NCI-H1092 treated with DMSO at 0.1 percent for 48 hours (cell line): ENCODE measurements at regions not wholly inside any gene's neighbourhood (a gene's known extent, or its start where the extent isn't known, plus 50 kb on each side); places are given as distances from the start of the nearest gene placed in this dataset.

Experiments used
- DNase-seq: peaks from one replicate; lab custom pipeline; 2025; lab: John Stamatoyannopoulos, UW

DNA sequence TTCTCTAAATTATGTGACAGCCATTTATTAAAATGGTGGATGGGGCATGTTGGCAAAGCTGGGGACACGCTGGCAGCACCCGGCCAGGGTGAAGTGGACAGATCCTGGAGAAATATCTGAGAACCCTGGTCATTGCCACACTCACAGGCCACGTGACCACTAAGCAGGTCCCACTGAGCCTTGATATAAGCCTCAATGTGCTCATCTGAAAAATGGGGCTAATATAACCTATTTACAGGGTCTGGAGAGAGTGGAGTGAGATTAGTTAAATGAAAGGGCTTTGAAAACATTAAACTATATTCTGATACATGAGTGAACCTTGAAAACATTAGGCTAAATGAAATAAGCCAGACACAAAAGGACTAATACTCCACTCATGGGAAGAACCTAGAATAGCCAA is 108.9 kb downstream of the RBFOX3 start:
- DNase-seq: no peak

- DNase-seq: no peak
Measured at GRCh38 chr17:79500745-79501618, 109.9 kb downstream of the RBFOX3 start.

DNA sequence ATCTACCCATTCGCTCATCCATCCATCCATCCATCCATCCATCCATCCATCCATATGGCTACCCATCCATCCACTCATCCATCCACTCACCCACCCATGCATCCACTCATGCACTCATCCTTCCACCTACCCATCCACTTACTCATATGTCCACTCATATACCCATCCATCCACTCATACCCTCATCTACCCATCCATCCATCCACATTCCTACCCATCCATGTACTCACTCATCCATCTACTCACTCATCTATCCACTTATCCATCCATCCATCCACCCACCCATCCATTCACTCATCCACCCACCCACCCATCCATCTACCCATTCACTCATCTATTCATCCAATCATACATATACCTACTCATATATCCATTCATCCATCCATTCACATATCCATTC is 112.0 kb downstream of the RBFOX3 start:
- no peak for DNase-seq

DNA sequence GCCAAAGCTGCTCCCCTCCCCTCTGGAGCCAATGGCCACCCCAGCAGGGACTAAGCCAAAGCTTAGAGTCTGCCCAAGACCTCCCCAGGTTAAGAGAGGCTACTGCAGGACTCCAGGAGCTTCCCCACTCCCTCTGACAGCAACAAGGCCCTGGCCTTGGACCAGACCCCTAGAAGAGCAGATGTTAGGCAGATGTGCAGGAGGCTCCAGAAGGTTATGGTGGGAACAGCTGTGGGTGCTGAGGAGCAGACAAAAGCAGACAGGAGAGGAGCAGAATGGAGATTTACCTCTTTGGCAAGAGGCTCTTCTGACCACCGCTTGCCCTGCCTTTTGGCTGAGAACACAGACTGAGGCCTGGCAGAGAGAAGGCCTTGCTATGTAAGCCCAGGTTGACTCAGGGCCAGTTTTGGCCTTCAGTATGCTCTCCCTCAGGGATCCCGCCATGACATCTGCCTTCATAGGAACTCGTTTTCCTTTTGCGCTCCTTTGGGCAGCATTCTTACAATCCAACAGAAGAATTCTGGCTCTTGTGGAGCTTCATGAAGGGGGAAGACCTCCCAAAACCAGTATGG is 113.0 kb downstream of the RBFOX3 start:
- no peak for DNase-seq

DNA sequence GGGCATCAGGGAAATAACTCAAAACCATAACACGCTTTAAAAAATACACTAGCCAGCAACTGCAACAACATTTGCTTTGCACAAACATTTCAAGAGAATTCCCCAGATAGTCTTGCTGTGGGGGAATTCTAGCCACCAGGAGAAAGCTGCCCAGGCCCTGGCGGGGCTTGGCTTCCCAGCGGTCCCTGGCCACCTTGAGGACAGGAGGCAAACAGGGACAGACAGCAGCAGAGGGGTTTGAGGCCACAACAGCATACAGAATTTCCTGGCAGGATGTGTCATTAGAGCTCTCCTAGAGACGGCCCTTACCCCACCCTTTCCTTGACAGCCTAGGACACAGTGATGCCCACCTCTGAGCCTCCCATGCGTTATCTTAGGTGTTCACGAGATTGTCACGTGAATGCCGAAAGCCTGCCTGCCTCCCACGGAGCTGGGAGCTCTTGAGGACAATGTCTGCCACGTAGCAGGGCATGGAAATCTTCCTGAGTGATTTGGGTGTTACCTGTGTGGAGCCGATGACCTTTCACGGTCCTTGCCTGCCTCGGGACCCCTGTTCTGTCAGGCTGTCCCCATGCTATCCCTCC is 114.3 kb downstream of the RBFOX3 start:
- no peak for DNase-seq

- no peak for DNase-seq
Measured at GRCh38 chr17:79495665-79496064, 115.2 kb downstream of the RBFOX3 start.

GRCh38 chr17:79491006-79491405 is 119.8 kb downstream of the RBFOX3 start:
- no peak for DNase-seq

DNA sequence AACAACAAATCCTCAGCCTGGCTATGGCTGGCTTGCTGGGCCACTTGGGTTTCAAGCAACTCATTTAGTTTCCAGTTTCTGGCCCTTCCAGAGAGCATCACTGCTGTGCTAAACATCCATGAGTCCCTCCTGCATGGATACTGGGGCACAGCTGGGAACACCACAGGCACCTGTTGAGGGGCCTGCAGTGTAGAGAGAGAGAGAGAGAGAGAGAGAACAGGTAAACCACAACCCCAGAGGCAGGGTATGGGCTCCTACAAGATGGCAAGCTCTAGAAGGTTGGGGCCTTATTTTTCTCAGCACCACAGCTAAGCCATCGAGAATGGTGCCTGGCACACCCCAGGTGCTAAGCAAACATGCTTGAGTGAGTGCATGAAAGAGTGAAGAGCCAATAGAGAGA is 120.3 kb downstream of the RBFOX3 start:
- no peak for DNase-seq

GRCh38 chr17:79487149-79487548 is 123.7 kb downstream of the RBFOX3 start:
- DNase-seq: no peak

DNA sequence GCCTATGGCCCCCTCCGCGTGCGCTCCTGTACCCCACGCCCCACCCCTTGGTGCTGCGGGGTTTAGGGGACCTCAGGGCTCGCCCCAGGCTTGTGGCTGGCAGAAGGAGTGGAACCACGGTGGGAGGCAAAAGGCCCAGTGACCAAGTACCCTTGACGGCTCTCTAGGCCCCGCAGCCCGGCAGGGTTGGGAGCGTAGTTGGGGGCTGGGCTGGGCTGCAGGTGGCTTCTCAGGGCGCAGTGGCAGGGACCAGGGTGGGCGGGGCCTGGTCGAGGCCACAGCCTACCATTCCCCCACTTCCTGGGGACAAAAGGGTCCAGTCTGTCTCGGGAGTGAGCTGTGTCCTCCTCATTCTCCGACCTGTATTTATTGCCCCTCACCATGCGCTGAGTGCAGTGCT is 124.9 kb downstream of the RBFOX3 start:
- no peak for DNase-seq

DNA sequence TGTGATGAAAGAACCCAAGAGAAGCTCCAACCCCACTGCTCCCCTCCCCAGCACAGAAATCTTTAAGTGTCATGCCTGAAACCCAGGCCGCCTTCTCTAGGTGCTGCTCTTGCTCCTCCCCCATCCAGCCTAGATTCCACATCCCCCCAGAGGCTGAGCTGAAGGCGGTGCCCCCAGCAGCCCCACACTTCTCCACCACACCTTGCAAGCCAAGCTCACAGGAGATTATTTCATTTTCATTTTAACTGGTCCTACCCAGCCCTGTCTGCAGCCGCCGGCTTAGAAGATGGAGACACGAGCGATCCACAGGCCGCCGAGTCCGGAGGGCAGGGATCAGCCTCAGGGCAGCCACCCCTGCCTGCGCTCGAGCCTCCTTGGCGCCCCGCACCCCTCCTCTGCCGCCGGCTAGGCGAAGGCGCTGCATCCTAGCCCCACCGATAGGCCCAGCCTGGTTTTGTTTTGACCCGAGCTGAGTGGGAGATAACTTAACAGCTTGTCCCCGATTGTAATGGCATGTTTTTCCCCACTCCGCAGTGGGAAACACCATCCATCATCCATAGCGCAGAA is 125.3 kb downstream of the RBFOX3 start:
- no peak for DNase-seq

DNA sequence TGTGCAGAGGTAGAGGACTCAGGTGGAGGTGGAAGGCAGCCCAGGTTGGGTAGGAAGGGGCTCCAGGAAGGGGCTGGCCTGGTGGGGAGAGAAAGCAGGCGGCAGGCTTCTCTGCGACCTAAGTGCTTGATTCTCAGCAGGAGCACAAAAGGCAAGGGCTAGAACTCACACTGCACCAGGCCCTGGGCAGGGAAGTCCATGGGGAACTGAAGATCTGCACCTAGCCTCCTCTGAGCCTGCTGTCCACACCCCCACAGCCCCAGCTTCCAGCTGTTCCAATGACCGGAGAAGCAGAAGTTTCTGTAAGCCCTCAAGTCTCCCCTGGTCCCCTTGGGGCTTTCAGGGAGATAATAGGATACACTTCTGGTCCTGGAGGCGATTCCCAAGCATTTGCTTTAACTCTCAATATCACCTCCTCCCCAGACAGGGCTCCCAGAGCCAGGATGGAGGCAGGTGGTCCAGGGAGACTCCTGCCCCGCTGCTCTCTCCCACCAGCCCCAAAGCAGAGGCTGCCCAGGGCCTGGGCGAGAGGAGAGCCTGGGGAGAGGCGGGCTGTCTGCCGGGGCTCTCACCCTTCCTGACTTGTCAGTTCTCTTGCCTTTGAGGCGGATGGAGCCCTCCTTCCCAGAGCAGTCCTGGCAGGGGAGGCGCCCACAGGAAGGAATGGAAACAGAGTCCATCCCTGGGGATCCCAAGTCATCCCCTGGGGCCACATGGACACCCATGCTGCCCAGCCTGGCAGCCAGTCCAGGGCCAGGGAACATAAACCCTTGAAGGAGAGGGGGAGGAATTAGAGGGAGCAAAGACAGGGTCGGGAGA is 126.0 kb downstream of the RBFOX3 start:
- DNase-seq: no peak

- no peak for DNase-seq
Measured at GRCh38 chr17:79483842-79484241, 127.0 kb downstream of the RBFOX3 start.

DNA sequence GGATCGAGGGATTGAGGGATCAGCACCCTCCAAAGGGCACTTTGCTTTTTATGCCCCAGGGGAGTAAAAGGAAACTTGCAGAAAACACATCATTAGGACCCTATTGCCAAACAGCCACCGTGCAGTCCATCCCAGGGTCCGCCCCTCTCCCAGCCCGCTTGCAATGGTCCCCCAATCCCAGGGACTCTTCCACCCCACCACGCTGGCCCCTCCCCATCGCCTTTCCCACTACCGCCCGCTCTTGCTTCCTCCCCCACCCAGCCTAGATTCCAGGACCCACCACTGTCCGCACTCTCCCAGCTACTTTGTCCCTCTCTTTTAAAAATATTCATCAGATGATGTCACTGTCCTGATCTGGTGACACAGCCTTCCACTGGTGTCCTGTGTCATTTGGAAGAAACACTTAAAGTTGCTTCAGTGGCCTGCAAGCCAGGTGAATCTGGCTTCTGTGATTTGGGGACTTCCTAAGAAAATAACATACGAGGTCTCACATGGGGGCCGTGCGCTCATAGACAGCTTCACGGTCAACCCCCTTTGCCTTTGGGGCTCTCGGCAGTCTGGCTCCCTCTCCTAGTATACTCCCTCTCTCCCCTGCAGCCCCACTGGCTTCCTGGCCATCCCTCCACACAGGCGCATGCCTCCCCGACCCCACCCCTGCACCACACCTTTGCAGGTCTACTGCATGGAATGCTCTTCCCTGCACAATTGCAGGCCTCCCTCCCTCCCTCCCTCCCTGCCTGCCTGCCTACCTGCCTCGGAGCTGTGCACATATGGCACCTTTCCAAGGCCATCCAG is 127.9 kb downstream of the RBFOX3 start:
- DNase-seq: no peak

DNA sequence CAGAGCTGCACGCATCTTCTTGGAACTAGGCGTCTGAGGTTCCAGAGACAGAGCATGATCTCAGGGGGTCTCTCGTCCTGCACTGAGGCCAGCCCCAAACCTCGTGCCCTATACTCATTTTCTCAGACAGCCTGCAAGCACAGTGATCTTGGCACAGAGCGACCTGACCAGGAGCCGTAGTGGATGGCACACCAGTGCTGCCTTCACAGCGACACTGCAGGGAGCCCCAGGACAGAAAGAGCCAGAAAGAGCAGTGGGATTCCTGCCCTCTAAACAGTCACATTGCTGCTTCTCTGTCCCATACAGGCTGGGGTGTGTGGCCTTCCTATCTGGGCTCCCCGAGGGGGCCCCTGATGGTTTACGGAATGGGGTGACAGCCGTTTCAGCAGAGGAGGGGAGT is 131.0 kb downstream of the RBFOX3 start:
- no peak for DNase-seq

DNA sequence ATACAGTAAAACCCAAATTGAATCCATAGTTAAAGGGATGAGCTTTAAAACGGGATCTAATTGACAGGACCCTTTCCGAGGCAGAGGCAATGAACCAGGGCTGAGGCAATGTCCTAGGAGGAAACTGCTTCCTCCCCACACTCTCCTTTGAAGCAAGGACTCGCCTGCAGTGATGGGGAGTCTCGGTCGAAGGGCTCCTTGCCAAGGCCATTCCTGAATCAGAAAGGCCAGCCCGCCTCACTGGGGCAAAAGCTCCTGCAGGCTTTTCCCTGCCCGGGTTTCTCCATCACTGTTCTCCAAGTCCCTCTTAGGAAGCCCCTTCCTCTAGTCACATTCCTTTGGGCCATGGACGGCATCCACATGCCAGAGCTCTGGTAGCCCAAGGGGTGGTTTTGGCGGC is 132.0 kb downstream of the RBFOX3 start:
- no peak for DNase-seq

GRCh38 chr17:79478051-79478461 is 132.8 kb downstream of the RBFOX3 start:
- DNase-seq: no peak

- no peak for DNase-seq
Measured at GRCh38 chr17:79476074-79476652, 134.7 kb downstream of the RBFOX3 start.

DNA sequence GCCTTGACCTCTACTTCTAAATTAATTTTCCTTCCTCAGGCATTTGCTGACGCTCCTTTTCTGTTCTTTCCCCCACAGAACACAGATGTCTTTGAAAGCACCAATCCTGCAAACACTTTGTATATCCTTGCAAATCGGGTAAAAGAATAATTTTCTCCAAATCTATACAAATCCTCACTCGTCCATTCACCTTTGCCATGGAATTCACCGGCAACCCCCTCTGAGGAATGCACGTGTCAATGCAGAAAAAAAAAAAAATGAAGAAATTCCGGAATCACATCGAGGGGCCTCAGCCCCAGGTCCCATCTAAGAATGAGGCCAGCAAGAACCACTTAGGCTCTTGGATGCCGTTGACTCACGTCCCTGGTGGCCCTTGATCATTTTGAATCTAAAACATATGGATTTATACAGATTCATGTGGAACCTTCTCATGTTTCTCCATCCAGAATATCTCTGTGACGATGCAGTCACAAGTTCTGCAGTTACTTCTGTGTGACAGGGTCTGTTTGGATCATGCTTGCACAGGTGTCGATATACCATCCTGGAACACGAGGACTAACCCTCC is 136.9 kb downstream of the RBFOX3 start:
- DNase-seq: no peak

DNA sequence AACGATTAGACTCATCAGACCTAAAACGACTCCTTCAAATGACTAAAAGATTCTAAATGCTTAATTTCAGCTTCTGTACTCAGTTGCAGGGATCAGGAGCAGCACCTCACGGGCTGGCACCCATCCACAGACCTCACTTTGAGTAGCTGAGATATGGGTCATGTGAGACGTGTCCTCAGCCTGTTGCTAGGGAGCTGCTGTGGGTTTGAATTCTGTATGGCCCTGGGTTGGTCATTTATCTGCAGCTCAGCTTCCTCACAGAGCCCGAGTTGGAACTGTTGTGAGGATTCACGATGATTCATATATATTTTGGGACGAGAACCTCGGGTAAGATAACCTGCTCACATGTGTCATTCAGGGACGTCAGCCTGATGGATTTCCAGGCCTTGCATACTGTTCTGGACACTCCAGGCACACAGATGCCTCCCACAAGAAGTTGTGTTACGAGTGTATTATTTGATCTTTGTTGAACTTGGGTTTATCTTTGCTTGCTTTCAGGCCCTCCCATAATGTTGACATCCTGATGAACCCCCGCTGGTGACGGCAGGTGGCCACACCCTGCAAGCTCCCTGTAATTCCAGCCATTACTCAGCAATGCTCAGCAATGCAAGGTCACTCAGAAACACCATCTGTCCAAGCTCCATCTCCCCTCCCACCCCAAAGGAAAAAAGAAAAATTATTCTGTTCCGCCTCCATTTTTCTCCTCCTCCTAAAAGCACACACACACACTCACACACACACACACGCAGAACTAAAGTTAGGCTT is 137.6 kb downstream of the RBFOX3 start:
- DNase-seq: no peak
